HepG2 (cell line): ENCODE measurements at regions not wholly inside any gene's neighbourhood (a gene's known extent, or its start where the extent isn't known, plus 50 kb on each side); places are given as distances from the start of the nearest gene placed in this dataset.

ENCODE experiments used
- CBX2 ChIP-seq, 2 experiments: fragments of 200-600 bp in 1 of 2; sonication (generic); formaldehyde crosslinking in 1 of 2; IDR thresholded peaks; 2 replicates each; pipeline versions ENCODE4 v1.7.0 to v1.8.1; 2018 to 2022; ENCODE audit warnings: low read depth in 2 of 2, low read length in 1 of 2, mild to moderate bottlenecking in 1 of 2, missing genetic modification reagents in 1 of 2
- FOXA1 ChIP-seq, 2 experiments: fragments of 450-650 bp in 1 of 2; sonication (generic) in 1 of 2; formaldehyde crosslinking in 1 of 2; IDR thresholded peaks; 2 replicates each; pipeline versions ENCODE4 v1.4.0 to v1.6.1; 2016 to 2020; ENCODE audit warnings: missing genetic modification reagents in 1 of 2
- MBD4 ChIP-seq: IDR thresholded peaks from 2 replicates; pipeline ENCODE4 v1.6.1; 2012; ENCODE audit warnings: low read length, inconsistent platforms, borderline replicate concordance
- PCBP1 ChIP-seq: fragments of 200-400 bp; formaldehyde crosslinking; IDR thresholded peaks from 2 replicates; pipeline ENCODE4 v1.6.1; 2017; ENCODE audit warnings: mild to moderate bottlenecking, low read depth, low read length, borderline replicate concordance
- POLR2A ChIP-seq, 2 experiments: IDR thresholded peaks; 2 replicates each; pipeline ENCODE4 v1.6.1; 2011; ENCODE audit warnings: low read depth in 2 of 2, low read length in 2 of 2, mild to moderate bottlenecking in 1 of 2, moderate library complexity in 1 of 2; ENCODE audit not compliant: insufficient read depth in 1 of 2
- RFXAP ChIP-seq: sonication (generic); formaldehyde crosslinking; IDR thresholded peaks from 2 replicates; pipeline ENCODE4 v1.4.0; 2020; ENCODE audit warnings: missing genetic modification reagents, borderline replicate concordance
- SKI ChIP-seq: fragments of 450-650 bp; IDR thresholded peaks from one replicate; pipeline ENCODE4 v1.6.1; 2018; ENCODE audit warnings: mild to moderate bottlenecking; ENCODE audit not compliant: partially characterized antibody
- SRY ChIP-seq: sonication (generic); formaldehyde crosslinking; IDR thresholded peaks from 2 replicates; pipeline ENCODE4 v1.8.0; 2022; ENCODE audit warnings: mild to moderate bottlenecking, missing genetic modification reagents
- TP53 ChIP-seq: sonication (generic); formaldehyde crosslinking; conservative IDR thresholded peaks from 2 replicates; pipeline ENCODE4 v1.4.0; 2020; ENCODE audit warnings: missing genetic modification reagents
- ZFP36L2 ChIP-seq: sonication (generic); formaldehyde crosslinking; IDR thresholded peaks from 2 replicates; pipeline ENCODE4 v1.4.0; 2020; ENCODE audit warnings: missing genetic modification reagents
- ZIK1 ChIP-seq: sonication (generic); formaldehyde crosslinking; IDR thresholded peaks from 2 replicates; pipeline ENCODE4 v1.5.0; 2020; ENCODE audit warnings: mild to moderate bottlenecking, low read depth, missing genetic modification reagents, borderline replicate concordance
- ZNF101 ChIP-seq: sonication (generic); formaldehyde crosslinking; IDR thresholded peaks from 2 replicates; pipeline ENCODE4 v1.4.0; 2020; ENCODE audit warnings: mild to moderate bottlenecking, low read depth, missing genetic modification reagents, borderline replicate concordance
- ZNF331 ChIP-seq: sonication (generic); formaldehyde crosslinking; IDR thresholded peaks from 2 replicates; pipeline ENCODE4 v1.4.0; 2020; ENCODE audit warnings: missing genetic modification reagents
- ZNF335 ChIP-seq: sonication (generic); formaldehyde crosslinking; IDR thresholded peaks from 2 replicates; pipeline ENCODE4 v1.4.0; 2020; ENCODE audit warnings: missing genetic modification reagents
- ZNF350 ChIP-seq: sonication (generic); formaldehyde crosslinking; IDR thresholded peaks from 2 replicates; pipeline ENCODE4 v1.4.0; 2020; ENCODE audit warnings: mild to moderate bottlenecking, low read depth, missing genetic modification reagents, borderline replicate concordance
- ZNF430 ChIP-seq: sonication (generic); formaldehyde crosslinking; IDR thresholded peaks from 2 replicates; pipeline ENCODE4 v1.9.0; 2021; ENCODE audit warnings: mild to moderate bottlenecking, missing genetic modification reagents
- ZNF569 ChIP-seq: sonication (generic); formaldehyde crosslinking; IDR thresholded peaks from 2 replicates; pipeline ENCODE4 v1.5.0; 2020; ENCODE audit warnings: mild to moderate bottlenecking, missing genetic modification reagents, moderate library complexity, borderline replicate concordance
- ZNF589 ChIP-seq: sonication (generic); formaldehyde crosslinking; conservative IDR thresholded peaks from 2 replicates; pipeline ENCODE4 v1.8.0; 2022; ENCODE audit warnings: mild to moderate bottlenecking, moderate library complexity, missing genetic modification reagents
- ZNF816 ChIP-seq: sonication (generic); formaldehyde crosslinking; IDR thresholded peaks from 2 replicates; pipeline ENCODE4 v1.8.0; 2022; ENCODE audit warnings: missing genetic modification reagents, mild to moderate bottlenecking, borderline replicate concordance
- TF ChIP-seq, protein P1 (sequence below): sonication (generic); formaldehyde crosslinking; IDR thresholded peaks from 2 replicates; pipeline ENCODE4 v1.4.0; 2020; ENCODE audit warnings: mild to moderate bottlenecking, missing genetic modification reagents
- TF ChIP-seq, protein P2 (sequence below): sonication (generic); formaldehyde crosslinking; IDR thresholded peaks from 2 replicates; pipeline ENCODE4 v1.9.0; 2021; ENCODE audit warnings: missing genetic modification reagents, mild to moderate bottlenecking, borderline replicate concordance
- TF ChIP-seq, protein P3 (sequence below): sonication (generic); formaldehyde crosslinking; IDR thresholded peaks from 2 replicates; pipeline ENCODE4 v1.4.0; 2020; ENCODE audit warnings: missing genetic modification reagents

- TF ChIP-seq, protein P1, sequence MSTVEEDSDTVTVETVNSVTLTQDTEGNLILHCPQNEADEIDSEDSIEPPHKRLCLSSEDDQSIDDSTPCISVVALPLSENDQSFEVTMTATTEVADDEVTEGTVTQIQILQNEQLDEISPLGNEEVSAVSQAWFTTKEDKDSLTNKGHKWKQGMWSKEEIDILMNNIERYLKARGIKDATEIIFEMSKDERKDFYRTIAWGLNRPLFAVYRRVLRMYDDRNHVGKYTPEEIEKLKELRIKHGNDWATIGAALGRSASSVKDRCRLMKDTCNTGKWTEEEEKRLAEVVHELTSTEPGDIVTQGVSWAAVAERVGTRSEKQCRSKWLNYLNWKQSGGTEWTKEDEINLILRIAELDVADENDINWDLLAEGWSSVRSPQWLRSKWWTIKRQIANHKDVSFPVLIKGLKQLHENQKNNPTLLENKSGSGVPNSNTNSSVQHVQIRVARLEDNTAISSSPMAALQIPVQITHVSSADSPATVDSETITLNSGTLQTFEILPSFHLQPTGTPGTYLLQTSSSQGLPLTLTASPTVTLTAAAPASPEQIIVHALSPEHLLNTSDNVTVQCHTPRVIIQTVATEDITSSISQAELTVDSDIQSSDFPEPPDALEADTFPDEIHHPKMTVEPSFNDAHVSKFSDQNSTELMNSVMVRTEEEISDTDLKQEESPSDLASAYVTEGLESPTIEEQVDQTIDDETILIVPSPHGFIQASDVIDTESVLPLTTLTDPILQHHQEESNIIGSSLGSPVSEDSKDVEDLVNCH (CRISPR knock-in tag) = no peak
- no peak for TF ChIP-seq CBX2 (IDR thresholded peaks at IDR 0.05; ENCODE audit: low read depth, low read length)
- TF ChIP-seq CBX2 (CRISPR knock-in tag; IDR thresholded peaks at IDR 0.05; ENCODE audit: low read depth) = no peak
- TF ChIP-seq ZNF101 = no peak
- TF ChIP-seq, protein P2, sequence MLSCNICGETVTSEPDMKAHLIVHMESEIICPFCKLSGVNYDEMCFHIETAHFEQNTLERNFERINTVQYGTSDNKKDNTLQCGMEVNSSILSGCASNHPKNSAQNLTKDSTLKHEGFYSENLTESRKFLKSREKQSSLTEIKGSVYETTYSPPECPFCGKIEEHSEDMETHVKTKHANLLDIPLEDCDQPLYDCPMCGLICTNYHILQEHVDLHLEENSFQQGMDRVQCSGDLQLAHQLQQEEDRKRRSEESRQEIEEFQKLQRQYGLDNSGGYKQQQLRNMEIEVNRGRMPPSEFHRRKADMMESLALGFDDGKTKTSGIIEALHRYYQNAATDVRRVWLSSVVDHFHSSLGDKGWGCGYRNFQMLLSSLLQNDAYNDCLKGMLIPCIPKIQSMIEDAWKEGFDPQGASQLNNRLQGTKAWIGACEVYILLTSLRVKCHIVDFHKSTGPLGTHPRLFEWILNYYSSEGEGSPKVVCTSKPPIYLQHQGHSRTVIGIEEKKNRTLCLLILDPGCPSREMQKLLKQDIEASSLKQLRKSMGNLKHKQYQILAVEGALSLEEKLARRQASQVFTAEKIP (CRISPR knock-in tag) = no peak
- TF ChIP-seq, protein P3, sequence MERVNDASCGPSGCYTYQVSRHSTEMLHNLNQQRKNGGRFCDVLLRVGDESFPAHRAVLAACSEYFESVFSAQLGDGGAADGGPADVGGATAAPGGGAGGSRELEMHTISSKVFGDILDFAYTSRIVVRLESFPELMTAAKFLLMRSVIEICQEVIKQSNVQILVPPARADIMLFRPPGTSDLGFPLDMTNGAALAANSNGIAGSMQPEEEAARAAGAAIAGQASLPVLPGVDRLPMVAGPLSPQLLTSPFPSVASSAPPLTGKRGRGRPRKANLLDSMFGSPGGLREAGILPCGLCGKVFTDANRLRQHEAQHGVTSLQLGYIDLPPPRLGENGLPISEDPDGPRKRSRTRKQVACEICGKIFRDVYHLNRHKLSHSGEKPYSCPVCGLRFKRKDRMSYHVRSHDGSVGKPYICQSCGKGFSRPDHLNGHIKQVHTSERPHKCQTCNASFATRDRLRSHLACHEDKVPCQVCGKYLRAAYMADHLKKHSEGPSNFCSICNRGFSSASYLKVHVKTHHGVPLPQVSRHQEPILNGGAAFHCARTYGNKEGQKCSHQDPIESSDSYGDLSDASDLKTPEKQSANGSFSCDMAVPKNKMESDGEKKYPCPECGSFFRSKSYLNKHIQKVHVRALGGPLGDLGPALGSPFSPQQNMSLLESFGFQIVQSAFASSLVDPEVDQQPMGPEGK (CRISPR knock-in tag) = peak; percentile 66
- TF ChIP-seq ZNF335 (CRISPR knock-in tag) = no peak
- TF ChIP-seq PCBP1 = no peak
- TF ChIP-seq ZFP36L2 (CRISPR knock-in tag) = no peak
- no peak for TF ChIP-seq FOXA1 (IDR thresholded peaks at IDR 0.05)
- TF ChIP-seq FOXA1 (CRISPR knock-in tag; IDR thresholded peaks at IDR 0.05) = peak; percentile 59; the same call in 1 of the 2 replicates
- TF ChIP-seq RFXAP (CRISPR knock-in tag) = peak; percentile 29; the same call in 1 of the 2 replicates
- TF ChIP-seq ZNF331 = peak; percentile 62; the same call in 1 of the 2 replicates
- TF ChIP-seq MBD4 = no peak
- peak; percentile 64; the same call in 1 of the 2 replicates for TF ChIP-seq SRY
- no peak for TF ChIP-seq ZNF569 (CRISPR knock-in tag)
- TF ChIP-seq ZNF589 (CRISPR knock-in tag) = 0 out of 2 replicates have a peak, but pooled peaks have one; percentile 54
- peak; percentile 59; the same call in 1 of the 2 replicates for TF ChIP-seq ZIK1 (CRISPR knock-in tag)
- TF ChIP-seq TP53 (CRISPR knock-in tag) = no peak
- 0 out of 4 replicates have a peak, but pooled peaks of 1 of the 2 experiments have one; percentile 20 for TF ChIP-seq POLR2A (IDR thresholded peaks at IDR 0.05; ENCODE audit: insufficient read depth in 1 of 2, low read depth in 2 of 2, low read length in 2 of 2)
- TF ChIP-seq ZNF816 = no peak; the same call in 1 of the 2 replicates
- 0 out of 2 replicates have a peak, but pooled peaks have one; percentile 22 for TF ChIP-seq ZNF350 (CRISPR knock-in tag)
- TF ChIP-seq SKI = no peak
- 0 out of 2 replicates have a peak, but pooled peaks have one; percentile 56 for TF ChIP-seq ZNF430 (CRISPR knock-in tag)
Measured at GRCh38 chr5:139742173-139742903, 53.3 kb upstream of the PSD2 start (continued).
